PC-9 (cell line): ENCODE measurements at regions not wholly inside any gene's neighbourhood (a gene's known extent, or its start where the extent isn't known, plus 50 kb on each side); places are given as distances from the start of the nearest gene placed in this dataset.

Source experiments
- BruUV-seq: library from RNA; stranded (reverse); fragments of 400-500 nt; replicated peaks from 2 replicates; lab custom pipeline; 2021; lab: Mats Ljungman, UMichigan
- CTCF ChIA-PET: fragments of 300-600 bp; sonication (Branson Sonifier 250); formaldehyde crosslinking; loops from one replicate; lab custom pipeline; 2022; ENCODE audit warnings: antibody characterized with exemption; lab: Charles Lee
- POLR2A ChIA-PET: fragments of 300-600 bp; sonication (Branson Sonifier 250); formaldehyde crosslinking; loops from one replicate; lab custom pipeline; 2022; ENCODE audit warnings: antibody characterized with exemption; ENCODE audit not compliant: unreplicated experiment; lab: Charles Lee
- DNase-seq, 2 experiments: peaks; one replicate each; pipeline versions ENCODE4 v3.0.0 to v3.0.0-alpha.2; 2015 to 2022; ENCODE audit warnings: mixed read lengths in 1 of 2
- H2AFZ ChIP-seq: fragments of 200-600 bp; sonication (generic); 2 replicates; pipeline ENCODE4 v1.8.1; 2017; ENCODE audit warnings: antibody characterized with exemption
- H3F3A ChIP-seq: fragments of 200-600 bp; sonication (generic); 2 replicates; pipeline ENCODE4 v1.8.1; 2017; ENCODE audit warnings: antibody characterized with exemption, mild to moderate bottlenecking, low read depth; ENCODE audit not compliant: insufficient read depth
- H3K27ac ChIP-seq: fragments of 200-600 bp; sonication (generic); 2 replicates; pipeline ENCODE4 v1.6.1; 2016; ENCODE audit warnings: mixed run types
- H3K27me3 ChIP-seq: fragments of 200-600 bp; sonication (generic); 2 replicates; pipeline ENCODE4 v1.6.1; 2016; ENCODE audit warnings: low read depth, mixed run types; ENCODE audit not compliant: insufficient read depth
- H3K36me3 ChIP-seq: fragments of 200-600 bp; sonication (generic); 2 replicates; pipeline ENCODE4 v1.6.1; 2016; ENCODE audit warnings: low read depth, mixed run types
- H3K4me1 ChIP-seq: fragments of 200-600 bp; sonication (generic); replicated peaks from 2 replicates; pipeline ENCODE4 v1.6.1; 2016; ENCODE audit warnings: mixed run types; ENCODE audit not compliant: insufficient read depth
- H3K4me2 ChIP-seq: fragments of 200-600 bp; sonication (generic); 2 replicates; pipeline ENCODE4 v1.6.1; 2017; ENCODE audit warnings: mixed run types
- H3K4me3 ChIP-seq: fragments of 200-600 bp; sonication (generic); 2 replicates; pipeline ENCODE4 v1.6.1; 2016; ENCODE audit warnings: mixed run types
- H3K79me2 ChIP-seq: fragments of 200-600 bp; sonication (generic); 2 replicates; pipeline ENCODE4 v1.6.1; 2017; ENCODE audit warnings: low read depth, mixed run types
- H3K9me2 ChIP-seq: fragments of 200-600 bp; sonication (generic); 2 replicates; pipeline ENCODE4 v1.8.1; 2017; ENCODE audit warnings: mild to moderate bottlenecking; ENCODE audit not compliant: insufficient read depth
- H3K9me3 ChIP-seq: fragments of 200-600 bp; sonication (generic); 2 replicates; pipeline ENCODE4 v1.8.1; 2016; ENCODE audit warnings: low read depth; ENCODE audit not compliant: insufficient read depth
- H4K20me1 ChIP-seq: fragments of 200-600 bp; sonication (generic); 2 replicates; pipeline ENCODE4 v1.8.1; 2017; ENCODE audit not compliant: insufficient read depth
- CTCF ChIP-seq: fragments of 200-600 bp; sonication (generic); conservative IDR thresholded peaks from 2 replicates; pipeline ENCODE4 v1.6.1; 2017; ENCODE audit warnings: mixed run types, antibody characterized with exemption, mild to moderate bottlenecking, moderate library complexity
- EZH2 ChIP-seq: fragments of 200-600 bp; sonication (generic); IDR thresholded peaks from 2 replicates; pipeline ENCODE4 v1.8.0; 2017; ENCODE audit warnings: antibody characterized with exemption, low read depth
- intact Hi-C: fragments of 100-400 bp; cut with micrococcal nuclease; formaldehyde crosslinking; loops from one replicate; pipeline ENCODE4 v1.10.0; 2022; ENCODE audit not compliant: unreplicated experiment

DNA sequence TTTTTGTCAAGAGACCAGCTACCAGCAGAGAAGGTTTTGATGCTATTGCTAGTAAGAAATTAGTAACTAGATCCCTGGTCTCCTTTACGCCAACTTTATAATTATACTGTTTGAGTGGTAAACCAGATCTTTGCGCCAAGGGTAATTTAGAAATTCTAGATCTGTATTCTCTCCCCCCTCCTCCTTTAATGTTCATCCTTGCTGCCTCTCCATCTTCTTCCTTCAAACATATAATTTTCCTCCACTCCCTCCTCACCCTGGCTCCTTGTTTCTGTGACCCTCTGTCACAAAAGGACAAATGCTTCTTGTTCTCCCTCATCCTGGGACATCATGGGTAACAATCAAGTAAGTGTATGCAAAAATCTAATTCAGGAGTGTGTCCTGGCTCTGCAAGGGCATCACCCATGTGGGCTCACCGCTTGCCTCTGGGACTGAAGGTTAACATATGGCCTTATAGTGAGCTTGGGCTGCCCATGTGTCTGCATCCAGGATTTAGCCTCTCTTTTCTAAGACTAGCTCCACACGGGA, 121.2 kb downstream of the BAMBI start:
- H4K20me1 ChIP-seq, result no peaks in the 10 kb centered on the region
- no peaks in the 10 kb centered on the region for H3K9me3 ChIP-seq
- no peak for TF ChIP-seq EZH2
- TF ChIP-seq CTCF, result no peak
- POLR2A ChIA-PET, result no interaction called here
- H3F3A ChIP-seq, result no peaks in the 10 kb centered on the region
- no TSS peak for BruUV-seq
- H2AFZ ChIP-seq, result no peak overlapping the region
- no peaks in the 10 kb centered on the region for H3K27me3 ChIP-seq
- H3K9me2 ChIP-seq, result no peaks in the 10 kb centered on the region
- DNase-seq, result no peak
- no peaks in the 10 kb centered on the region for H3K4me1 ChIP-seq
- CTCF ChIA-PET, result no interaction called here
- no peaks in the 10 kb centered on the region for H3K79me2 ChIP-seq
- intact Hi-C loops, result no loop called here
- no peak overlapping the region for H3K4me3 ChIP-seq
- H3K36me3 ChIP-seq, result no peaks in the 10 kb centered on the region
- no peak overlapping the region for H3K4me2 ChIP-seq
- H3K27ac ChIP-seq, result no peak overlapping the region

DNA sequence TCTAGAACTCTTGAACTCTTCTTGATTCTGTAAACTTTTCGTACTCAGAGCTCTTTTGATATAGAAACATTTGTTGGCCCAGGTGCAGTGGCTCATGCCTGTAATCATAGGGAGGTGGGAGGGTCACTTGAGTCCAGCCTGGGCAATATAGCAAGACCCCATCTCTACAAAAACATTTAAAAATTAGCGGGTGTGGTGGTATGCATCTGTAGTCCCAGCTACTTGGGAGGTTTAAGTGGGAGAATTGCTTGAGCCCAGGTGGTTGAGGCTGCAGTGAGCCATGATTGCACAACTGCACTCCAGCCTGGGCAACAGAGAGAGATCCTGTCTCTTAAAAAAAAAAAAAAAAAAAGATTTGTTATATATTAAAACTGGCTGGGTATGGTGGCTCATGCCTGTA, 121.6 kb downstream of the BAMBI start:
- intact Hi-C loops, result no loop called here
- no peaks in the 10 kb centered on the region for H3K9me2 ChIP-seq
- DNase-seq, result no peak
- H3K4me1 ChIP-seq, result no peaks in the 10 kb centered on the region
- H3K27me3 ChIP-seq, result no peaks in the 10 kb centered on the region
- H3K79me2 ChIP-seq, result no peaks in the 10 kb centered on the region
- ChIA-PET POLR2A (no interaction called here), CTCF (no interaction called here)
- no peaks in the 10 kb centered on the region for H3K9me3 ChIP-seq
- H4K20me1 ChIP-seq, result no peaks in the 10 kb centered on the region
- no peak overlapping the region for H3K4me3 ChIP-seq
- H3K27ac ChIP-seq, result no peak overlapping the region
- no peak overlapping the region for H2AFZ ChIP-seq
- no peaks in the 10 kb centered on the region for H3F3A ChIP-seq
- H3K4me2 ChIP-seq, result no peak overlapping the region
- TF ChIP-seq CTCF, result no peak
- TF ChIP-seq EZH2, result no peak
- no TSS peak for BruUV-seq
- H3K36me3 ChIP-seq, result no peaks in the 10 kb centered on the region

- no peak for TF ChIP-seq EZH2
- TF ChIP-seq CTCF, result no peak
- no TSS peak for BruUV-seq
- H4K20me1 ChIP-seq, result no peaks in the 10 kb centered on the region
- H3K4me3 ChIP-seq, result no peak overlapping the region
- DNase-seq, result no peak
- no peaks in the 10 kb centered on the region for H3K79me2 ChIP-seq
- intact Hi-C loops, result no loop called here
- no peaks in the 10 kb centered on the region for H3K4me1 ChIP-seq
- H3K9me3 ChIP-seq, result no peaks in the 10 kb centered on the region
- no peaks in the 10 kb centered on the region for H3K36me3 ChIP-seq
- no peak overlapping the region for H3K4me2 ChIP-seq
- H2AFZ ChIP-seq, result no peak overlapping the region
- POLR2A ChIA-PET, result no interaction called here
- H3K9me2 ChIP-seq, result no peaks in the 10 kb centered on the region
- CTCF ChIA-PET, result no interaction called here
- no peaks in the 10 kb centered on the region for H3K27me3 ChIP-seq
- H3F3A ChIP-seq, result no peaks in the 10 kb centered on the region
- H3K27ac ChIP-seq, result no peak overlapping the region
These were observed 122.8 kb downstream of the BAMBI start for GRCh38 chr10:28800144-28800543.
